Fibroblast of peridontal ligament (primary cell): ENCODE measurements at regions not wholly inside any gene's neighbourhood (a gene's known extent, or its start where the extent isn't known, plus 50 kb on each side); places are given as distances from the start of the nearest gene placed in this dataset.
A peak's percentile ranks its signal among the peaks of the same experiment; 100 is the strongest.

Experiments used
- DNase-seq: peaks from one replicate; pipeline ENCODE4 v3.0.0-alpha.2; 2010; ENCODE audit errors: extremely low read depth

DNA sequence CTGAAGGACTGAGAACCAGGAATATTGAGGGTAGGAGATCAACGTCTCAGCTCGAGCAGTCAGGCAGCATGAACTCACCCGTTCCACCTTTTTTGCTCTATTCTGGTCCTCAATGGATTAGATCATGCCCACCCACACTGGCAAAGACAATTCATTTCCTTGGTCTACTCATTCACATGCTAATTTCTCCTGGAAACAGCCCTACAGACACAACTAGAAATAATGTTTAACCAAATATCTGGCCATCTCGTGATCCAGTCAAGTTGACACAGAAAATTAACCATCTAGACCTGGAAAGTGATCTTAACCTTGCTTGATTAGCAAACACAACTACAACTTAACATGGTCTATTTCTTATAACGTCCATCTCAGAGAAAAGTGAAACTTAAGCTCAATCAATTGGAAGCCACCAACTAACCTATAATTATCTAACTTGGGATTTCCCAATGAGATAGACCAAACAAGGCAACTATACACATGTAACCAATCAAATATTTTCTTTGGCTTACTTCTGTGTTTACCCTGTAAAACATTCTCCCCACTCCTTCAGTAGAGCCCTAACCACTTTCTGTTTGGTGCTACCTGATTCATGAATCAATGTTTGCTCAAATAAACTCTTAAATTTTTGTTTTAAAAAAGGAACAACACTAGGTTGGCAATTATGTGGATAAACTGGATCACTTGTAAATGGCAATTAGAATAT lies 69.7 kb upstream of the MAMLD1 start:
- peak; percentile 8 for DNase-seq

DNA sequence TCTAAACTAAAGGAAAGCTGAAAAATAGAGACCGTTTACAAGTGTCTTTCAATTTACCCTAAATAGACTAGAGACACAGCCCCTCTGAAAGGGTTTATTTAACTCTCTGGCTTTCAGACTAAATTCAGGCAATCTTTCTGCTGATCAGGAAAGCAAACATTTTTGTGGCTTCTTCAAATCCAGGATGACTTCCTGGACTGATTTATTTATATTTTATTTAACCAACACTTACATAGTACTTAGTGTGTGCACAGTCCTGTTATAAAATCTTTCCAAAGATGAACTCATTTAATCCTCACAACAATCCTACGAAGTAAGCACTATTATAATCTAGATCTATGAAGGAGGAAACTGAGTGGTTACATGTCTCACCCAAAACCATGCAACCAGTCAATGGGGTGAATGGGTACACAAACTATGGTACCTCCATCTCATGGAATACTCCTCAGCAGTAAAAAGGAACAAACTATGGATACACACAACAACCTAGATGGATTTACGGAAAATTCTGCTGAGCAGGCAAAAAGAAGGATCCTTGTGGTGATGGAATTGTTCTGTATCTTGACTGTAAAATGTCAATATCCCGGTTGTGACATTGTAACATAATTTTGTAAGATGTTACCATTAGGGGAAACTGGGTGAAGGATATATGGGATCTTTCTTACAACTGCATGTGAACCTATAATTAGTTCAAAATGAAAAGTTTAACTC lies 64.1 kb upstream of the MAMLD1 start:
- peak; percentile 3 for DNase-seq

DNA sequence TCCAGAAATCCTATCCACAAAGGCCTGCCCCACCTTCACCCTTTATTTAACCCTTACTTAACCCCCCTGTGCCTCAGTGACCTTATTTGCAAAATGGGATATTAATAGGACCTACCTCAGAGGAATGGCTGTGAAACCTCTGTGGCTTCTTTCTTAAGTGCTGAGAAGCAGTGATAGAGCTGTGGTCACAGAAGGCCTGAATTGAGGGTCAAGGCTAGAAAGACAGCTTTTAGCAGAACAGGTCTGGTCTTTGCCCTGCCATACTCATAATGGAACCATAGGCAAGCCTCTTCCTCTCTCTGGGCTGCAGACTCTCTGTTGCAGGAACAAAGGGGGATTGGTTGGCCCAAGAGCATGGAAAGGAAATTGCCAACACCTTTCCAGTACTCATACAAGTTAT lies 63.5 kb upstream of the MAMLD1 start:
- DNase-seq: no peak

DNA sequence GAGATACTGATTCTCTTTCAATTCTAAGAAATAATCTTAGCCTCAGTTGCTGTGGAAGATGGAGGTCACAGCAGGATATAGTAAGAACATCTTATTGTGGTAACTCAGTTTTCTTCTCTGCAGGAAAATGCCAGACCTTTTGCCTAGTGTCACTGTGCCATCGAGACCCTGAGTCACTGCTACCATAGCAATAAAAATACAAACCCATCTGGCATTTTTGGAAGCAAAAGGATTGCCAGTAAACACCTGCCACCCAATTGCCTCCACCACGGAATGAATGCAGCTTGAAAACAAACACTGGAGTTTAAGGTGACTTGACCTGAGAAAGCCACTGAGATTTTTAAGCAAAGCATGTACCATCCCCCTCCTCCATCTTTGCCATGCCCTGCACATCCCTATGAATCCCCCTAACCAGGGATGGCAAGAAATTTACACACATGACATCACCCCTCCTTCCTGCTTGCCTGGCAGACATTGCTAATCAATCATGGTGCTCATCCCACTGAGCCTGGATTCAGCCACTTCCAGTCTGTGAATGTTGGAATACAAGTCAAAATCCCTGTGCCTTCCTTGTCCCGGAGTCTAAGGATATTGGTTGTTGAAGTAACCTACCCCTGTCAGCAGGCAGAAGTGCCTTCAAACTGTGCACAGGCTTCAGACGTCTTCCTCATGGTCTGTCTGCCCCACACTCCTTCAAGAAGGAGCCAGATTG lies 59.6 kb upstream of the MAMLD1 start:
- no peak for DNase-seq

DNA sequence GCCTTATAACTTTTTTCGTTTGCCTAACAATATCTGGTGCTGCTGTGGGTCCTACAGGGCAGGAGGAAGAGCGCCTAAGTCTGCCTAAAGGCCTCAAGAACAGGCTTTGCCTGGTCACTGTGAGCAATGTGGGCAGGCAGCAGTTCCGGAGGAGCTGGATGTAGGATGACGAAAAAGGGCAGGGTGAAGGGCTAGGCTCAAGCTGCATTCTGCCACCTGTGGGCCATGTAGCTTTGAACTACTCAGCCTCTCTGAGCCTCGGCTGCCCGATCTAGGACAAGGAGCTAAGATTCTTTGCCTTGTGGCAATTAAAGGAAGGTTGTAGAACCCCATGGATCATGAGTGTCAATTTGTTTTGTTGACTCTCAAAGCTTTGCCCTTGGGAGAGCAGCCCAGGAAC lies 57.1 kb upstream of the MAMLD1 start:
- no peak for DNase-seq

DNA sequence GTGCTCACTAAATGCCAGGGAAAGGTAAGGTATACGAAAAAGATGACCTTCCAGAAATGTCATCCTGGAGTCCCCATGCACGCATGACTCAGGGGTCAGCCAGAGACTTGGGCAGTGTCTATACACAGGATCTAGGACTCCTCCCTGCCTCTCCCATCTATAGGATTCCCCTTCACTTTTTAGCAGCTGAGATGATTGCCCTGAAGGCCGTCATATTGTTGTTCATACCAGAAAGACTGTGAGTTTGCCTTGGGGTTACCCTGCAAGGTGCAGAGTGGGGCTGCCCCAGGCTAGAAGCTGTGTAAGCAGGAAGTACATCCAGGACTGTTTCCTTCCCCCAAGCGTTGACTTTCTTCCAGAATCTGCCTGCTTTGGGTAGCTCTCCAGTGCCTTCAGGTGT lies 55.1 kb upstream of the MAMLD1 start:
- DNase-seq: no peak

DNA sequence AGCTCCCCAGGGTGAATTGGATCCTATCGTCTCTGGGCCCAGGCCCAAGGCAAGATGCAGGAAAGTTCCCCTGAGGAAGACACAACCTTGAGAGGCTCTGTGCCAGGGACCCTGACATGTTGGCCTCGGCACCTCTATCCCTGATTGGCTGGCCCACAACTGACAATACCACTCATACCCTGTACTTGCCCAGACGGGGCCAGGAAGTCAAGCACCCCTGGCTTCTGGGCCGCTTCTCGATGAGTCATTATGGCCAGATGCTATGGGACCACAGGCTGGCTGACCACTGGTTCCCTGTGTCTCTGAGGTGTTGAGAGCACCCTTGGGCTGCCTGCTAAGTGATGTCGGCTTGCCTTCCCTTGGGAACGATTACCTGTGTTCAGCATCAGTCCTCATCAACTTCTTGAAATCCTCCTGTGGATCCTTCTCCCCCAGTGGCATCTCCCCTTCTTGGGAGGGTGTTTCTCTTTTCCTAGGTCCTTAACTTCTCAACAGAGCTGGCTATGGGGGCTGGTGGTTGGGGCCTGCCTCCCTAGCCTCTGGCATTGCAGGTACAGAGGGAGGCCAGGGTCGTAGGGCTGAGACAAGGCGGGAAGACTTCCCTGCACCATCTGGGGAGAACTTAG lies 54.5 kb upstream of the MAMLD1 start:
- no peak for DNase-seq

DNA sequence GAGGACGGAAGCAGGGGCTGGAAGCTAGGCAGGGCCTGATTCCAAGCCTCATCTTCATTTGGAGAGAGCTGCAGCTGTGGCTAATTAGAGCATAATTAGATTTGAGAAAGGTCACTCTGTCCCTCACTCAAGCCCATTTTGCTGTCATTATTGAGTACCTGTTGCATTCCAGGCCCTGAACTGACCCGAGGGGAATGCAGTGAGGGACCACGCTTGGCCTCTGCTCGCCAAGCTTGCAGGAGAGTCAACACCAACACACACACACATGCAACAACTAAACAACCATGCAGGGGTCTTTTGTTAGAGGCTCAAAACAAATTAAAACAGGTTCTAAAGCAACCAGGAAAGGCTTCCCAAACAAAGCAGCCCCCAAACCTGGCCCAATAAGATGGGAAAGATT lies 52.7 kb upstream of the MAMLD1 start:
- no peak for DNase-seq

DNA sequence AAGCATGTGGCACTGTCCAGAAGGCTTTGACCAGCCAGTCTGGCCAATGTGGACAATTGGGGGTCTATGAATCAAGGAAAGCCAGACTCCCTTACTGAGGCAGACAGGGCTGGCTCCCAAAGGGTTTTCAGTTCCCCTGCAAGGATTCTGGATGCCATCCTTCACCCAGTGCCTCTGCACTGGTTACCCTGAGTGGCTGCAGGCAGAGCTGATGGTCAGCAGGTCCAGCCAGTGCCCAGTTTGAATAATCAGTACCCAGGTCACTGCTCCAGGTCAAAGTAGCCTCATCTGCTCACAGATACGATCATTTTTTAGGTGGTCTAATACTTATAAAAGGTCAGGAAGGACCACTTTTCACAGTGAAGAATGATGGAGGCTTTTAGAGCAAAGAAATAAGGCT lies 52.2 kb upstream of the MAMLD1 start:
- DNase-seq: no peak

DNA sequence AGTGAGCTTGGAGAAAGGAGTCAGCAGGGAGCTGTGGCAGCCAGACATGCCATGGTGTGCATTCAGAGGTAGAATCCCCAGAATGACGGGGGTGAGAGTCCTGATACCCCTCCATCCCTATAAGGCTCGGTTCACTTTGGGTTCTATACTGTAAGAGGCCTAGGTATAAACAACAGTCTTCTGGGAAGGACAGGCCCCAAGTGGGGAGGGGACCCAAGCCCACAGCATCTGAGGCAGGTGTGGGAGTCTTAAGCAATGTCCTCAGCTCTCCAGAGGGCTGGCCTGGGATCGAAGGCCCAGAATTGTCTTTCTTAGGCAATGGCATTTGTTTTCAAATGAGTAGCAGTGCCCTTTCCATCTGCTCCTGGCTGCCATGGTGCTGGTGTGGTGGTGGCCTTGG lies 50.2 kb upstream of the MAMLD1 start:
- DNase-seq: no peak
